B cell (primary cell): ENCODE measurements at regions not wholly inside any gene's neighbourhood (a gene's known extent, or its start where the extent isn't known, plus 50 kb on each side); places are given as distances from the start of the nearest gene placed in this dataset.

Experiments
- ATAC-seq: fragments of 200-7000 bp; cut with Tn5 transposase; one replicate; pipeline ENCODE4 v1.10.0; 2021; ENCODE audit warnings: low read depth, mild to moderate bottlenecking, moderate number of reproducible peaks, moderate library complexity
- CTCF ChIA-PET: fragments of 350-600 bp; sonication (Branson Sonifier 250); formaldehyde crosslinking; loops from one replicate; lab custom pipeline; 2021; ENCODE audit warnings: antibody characterized with exemption, inconsistent platforms; lab: Charles Lee
- POLR2A ChIA-PET: fragments of 350-600 bp; sonication (Branson Sonifier 250); formaldehyde crosslinking; loops from one replicate; lab custom pipeline; 2021; ENCODE audit warnings: antibody characterized with exemption; lab: Charles Lee
- DNase-seq: peaks from one replicate; pipeline ENCODE4 v3.0.0; 2013
- H2AFZ ChIP-seq: 2 replicates; pipeline ENCODE4 v1.6.1; 2012; ENCODE audit warnings: mild to moderate bottlenecking, low read depth, low read length; ENCODE audit not compliant: insufficient read depth, poor library complexity, severe bottlenecking
- H3K27ac ChIP-seq, 2 donors: 1 replicate in 1 of 2; 2 replicates in 1 of 2; pipeline ENCODE4 v1.5.1; 2012 to 2013; ENCODE audit warnings: low read length in 2 of 2, mild to moderate bottlenecking in 2 of 2, moderate library complexity in 1 of 2
- H3K27me3 ChIP-seq, 4 experiments: fragments of 200-600 bp in 1 of 4; sonication (generic) in 1 of 4; replicated peaks in 1 of 4; 1 replicate in 2 of 4; 2 replicates in 2 of 4; pipeline versions ENCODE4 v1.6.1 to v1.7.0; 2013 to 2016; ENCODE audit warnings: low read length in 3 of 4, mild to moderate bottlenecking in 2 of 4, mixed read lengths in 1 of 4, moderate library complexity in 1 of 4; ENCODE audit not compliant: insufficient read depth in 4 of 4, control insufficient read depth in 3 of 4; ENCODE audit errors: control extremely low read depth in 1 of 4
- H3K36me3 ChIP-seq, 2 experiments: replicated peaks in 1 of 2; 1 replicate in 1 of 2; 2 replicates in 1 of 2; pipeline versions ENCODE4 v1.6.1 to v1.7.1; 2013; ENCODE audit warnings: low read length in 1 of 2; ENCODE audit not compliant: insufficient read depth in 2 of 2, control insufficient read depth in 1 of 2; ENCODE audit errors: control extremely low read depth in 1 of 2, extremely low read depth in 1 of 2
- H3K4me1 ChIP-seq, 2 donors: fragments of 200-600 bp in 1 of 2; sonication (generic) in 1 of 2; 1 replicate in 1 of 2; 2 replicates in 1 of 2; pipeline versions ENCODE4 v1.5.1 to v1.6.1; 2013 to 2017; ENCODE audit warnings: low read length in 2 of 2; ENCODE audit not compliant: control insufficient read depth in 2 of 2, insufficient read depth in 2 of 2
- H3K4me2 ChIP-seq: replicated peaks from 2 replicates; pipeline ENCODE3; 2012; ENCODE audit warnings: mild to moderate bottlenecking, low read depth, low read length; ENCODE audit not compliant: poor library complexity, severe bottlenecking
- H3K4me3 ChIP-seq, 5 experiments: fragments of 200-600 bp in 1 of 5; sonication (generic) in 1 of 5; 1 replicate in 3 of 5; 2 replicates in 2 of 5; pipeline versions ENCODE4 v1.5.1 to v1.7.0; 2011 to 2016; ENCODE audit warnings: low read length in 4 of 5, mild to moderate bottlenecking in 4 of 5, low read depth in 2 of 5, control low read depth in 1 of 5, moderate library complexity in 1 of 5; ENCODE audit not compliant: insufficient read depth in 1 of 5; ENCODE audit errors: control extremely low read depth in 1 of 5, extremely low read depth in 1 of 5
- H3K79me2 ChIP-seq: fragments of 200-600 bp; sonication (generic); one replicate; pipeline ENCODE4 v1.6.0; 2016; ENCODE audit warnings: low read length; ENCODE audit not compliant: control insufficient read depth, insufficient read depth
- H3K9ac ChIP-seq: fragments of 200-600 bp; sonication (generic); 2 replicates; pipeline ENCODE4 v1.6.1; 2017; ENCODE audit warnings: mild to moderate bottlenecking, low read length, moderate library complexity
- H3K9me3 ChIP-seq, 3 donors: one replicate each; pipeline versions ENCODE4 v1.6.1 to v1.7.1; 2013; ENCODE audit warnings: low read length in 2 of 3; ENCODE audit not compliant: control insufficient read depth in 2 of 3, insufficient read depth in 1 of 3; ENCODE audit errors: control extremely low read depth in 1 of 3
- H4K20me1 ChIP-seq: 2 replicates; pipeline ENCODE4 v1.6.0; 2012; ENCODE audit warnings: mild to moderate bottlenecking, low read length; ENCODE audit not compliant: insufficient read depth, control insufficient read depth, poor library complexity, severe bottlenecking
- H3K27ac Mint-ChIP-seq: one replicate; pipeline ENCODE4 v1.8.0; 2021; ENCODE audit warnings: mixed read lengths
- H3K27me3 Mint-ChIP-seq: one replicate; pipeline ENCODE4 v1.8.0; 2021; ENCODE audit warnings: mixed read lengths
- H3K4me1 Mint-ChIP-seq: one replicate; pipeline ENCODE4 v1.8.0; 2021; ENCODE audit warnings: mixed read lengths
- H3K4me3 Mint-ChIP-seq: one replicate; pipeline ENCODE4 v1.8.0; 2021; ENCODE audit warnings: mixed read lengths
- H3K9me3 Mint-ChIP-seq: one replicate; pipeline ENCODE4 v1.8.0; 2022; ENCODE audit warnings: mixed read lengths; ENCODE audit not compliant: insufficient read depth
- CTCF ChIP-seq: fragments of 200-600 bp; IDR thresholded peaks from one replicate; pipeline ENCODE4 v1.8.0; 2022; ENCODE audit warnings: antibody characterized with exemption, mild to moderate bottlenecking
- EZH2 ChIP-seq: IDR thresholded peaks from 2 replicates; pipeline ENCODE4 v1.6.1; 2012; ENCODE audit warnings: borderline replicate concordance, low read depth, mild to moderate bottlenecking, moderate library complexity, low read length; ENCODE audit not compliant: insufficient read depth, poor library complexity, severe bottlenecking
- WGBS: methylation state at CpG from one replicate; pipeline ENCODE4 v1.1.5; 2013; ENCODE audit warnings: missing lambda C conversion rate; ENCODE audit not compliant: insufficient coverage; 5-methylcytosine and 5-hydroxymethylcytosine counted together
- intact Hi-C: fragments of 100-400 bp; cut with micrococcal nuclease; formaldehyde crosslinking; loops from one replicate; pipeline ENCODE4 v1.10.0; 2022

- Mint-ChIP-seq H3K27ac (no peak overlapping the region), H3K4me1 (peaks cover 35% of the 10 kb centered on the region), H3K4me3 (no peak overlapping the region), H3K9me3 (no peaks in the 10 kb centered on the region), H3K27me3 (no peaks in the 10 kb centered on the region)
- Histone ChIP-seq H3K4me1 (peaks cover 30 to 31% of the 10 kb centered on the region in 2 donors), H3K4me3 (no peak overlapping the region), H3K9ac (no peak overlapping the region), H3K4me2 (no peak overlapping the region), H3K9me3 (peaks cover 0 to 2% (median 1%) of the 10 kb centered on the region in 3 donors), H4K20me1 (no peaks in the 10 kb centered on the region), H3K27ac (no peak overlapping the region), H3K36me3 (no peaks in the 10 kb centered on the region), H2AFZ (no peak overlapping the region), H3K79me2 (no peaks in the 10 kb centered on the region), H3K27me3 (no peaks in the 10 kb centered on the region)
- intact Hi-C loops = no loop called here
- TF ChIP-seq EZH2 (no peak), CTCF (no peak)
- CTCF ChIA-PET = interaction anchor here (2.0 kb wide), 1 partner anchor 185 kb away, joined by 5 read pairs; no protein-coding TSS in a partner anchor
- DNase-seq (no peak), ATAC-seq (no peak)
- WGBS = 100% methylated on average over 1 of the region's 2 CpGs
- POLR2A ChIA-PET = no interaction called here
Observed at GRCh38 chr1:56399326-56399725, 180.0 kb downstream of the PLPP3 start.

DNA sequence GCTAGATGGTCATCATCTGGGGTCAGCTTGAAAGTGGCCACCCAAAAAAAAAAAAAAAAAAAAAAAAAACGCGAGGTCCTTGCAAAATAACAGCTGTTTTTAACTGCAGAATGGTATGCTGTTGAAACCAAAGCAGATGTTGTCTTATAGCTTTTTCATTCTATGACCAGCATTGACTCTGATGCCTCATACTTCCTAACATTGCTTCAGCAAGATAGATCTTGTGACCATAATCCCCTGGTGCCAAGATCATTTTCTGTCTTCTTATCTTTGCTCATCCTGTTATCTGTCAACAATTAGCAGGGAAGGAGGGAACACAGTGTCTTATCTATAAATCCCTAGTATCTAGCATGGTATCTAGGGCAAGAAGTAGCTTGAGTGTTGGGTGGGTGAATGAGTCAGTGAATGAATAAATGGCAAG lies 181.5 kb downstream of the PLPP3 start:
- ATAC-seq (no peak), DNase-seq (no peak)
- no peak overlapping the region for H3K4me2 ChIP-seq
- H3K9me3 Mint-ChIP-seq = no peaks in the 10 kb centered on the region
- H3K4me1 Mint-ChIP-seq = peaks cover 20% of the 10 kb centered on the region
- peaks cover 0 to 2% (median under 1%) of the 10 kb centered on the region in 3 donors for H3K9me3 ChIP-seq
- POLR2A ChIA-PET = no interaction called here
- no peaks in the 10 kb centered on the region for H3K79me2 ChIP-seq
- CTCF ChIA-PET = interaction anchor here (0.6 to 2.0 kb wide), 2 partner anchors 187 to 1453 kb away, joined by 4 to 5 read pairs; no protein-coding TSS in a partner anchor
- no peaks in the 10 kb centered on the region for H3K27me3 Mint-ChIP-seq
- H3K4me1 ChIP-seq = peaks cover 22 to 23% of the 10 kb centered on the region in 2 donors
- H3K27ac Mint-ChIP-seq = no peak overlapping the region
- no peak overlapping the region for H3K4me3 ChIP-seq
- no peaks in the 10 kb centered on the region for H3K27me3 ChIP-seq
- H4K20me1 ChIP-seq = no peaks in the 10 kb centered on the region
- H3K27ac ChIP-seq = no peak overlapping the region
- no peak overlapping the region for H3K9ac ChIP-seq
- no peak overlapping the region for H3K4me3 Mint-ChIP-seq
- TF ChIP-seq EZH2 = no peak
- TF ChIP-seq CTCF = no peak
- WGBS = no CpG with 5 or more reads among the region's 2 CpGs
- H2AFZ ChIP-seq = no peak overlapping the region
- no peaks in the 10 kb centered on the region for H3K36me3 ChIP-seq
- intact Hi-C loops = no loop called here
